HS-5 (cell line): ENCODE measurements at regions not wholly inside any gene's neighbourhood (a gene's known extent, or its start where the extent isn't known, plus 50 kb on each side); places are given as distances from the start of the nearest gene placed in this dataset.
"Not testable (repeated sequence)": the region's sequence is repeated elsewhere in the genome, so short reads cannot be mapped to it uniquely, and the experiment has no call there.

ENCODE experiments used
- DNase-seq: peaks from one replicate; pipeline ENCODE4 v3.0.0-alpha.2; 2012; ENCODE audit warnings: low read depth

- DNase-seq = not testable (repeated sequence)
Observed at GRCh38 chr10:42187501-42188195, 450.7 kb downstream of the ZNF33B start.

GRCh38 chr10:42177793-42178689 lies 460.3 kb downstream of the ZNF33B start:
- not testable (repeated sequence) for DNase-seq

- no peak for DNase-seq
Observed at GRCh38 chr10:42177077-42177792, 461.1 kb downstream of the ZNF33B start.

GRCh38 chr10:42150428-42151061 lies 487.8 kb downstream of the ZNF33B start:
- DNase-seq = no peak

- DNase-seq = no peak
Observed at GRCh38 chr10:42149722-42150427, 488.5 kb downstream of the ZNF33B start.

- no peak for DNase-seq
Observed at GRCh38 chr10:42149027-42149700, 489.2 kb downstream of the ZNF33B start.

- DNase-seq = not testable (repeated sequence)
Observed at GRCh38 chr10:42146165-42146564, 492.2 kb downstream of the ZNF33B start.

GRCh38 chr10:42138023-42138422 lies 500.3 kb downstream of the ZNF33B start:
- not testable (repeated sequence) for DNase-seq

GRCh38 chr10:42113158-42113450 lies 525.3 kb downstream of the ZNF33B start:
- no peak for DNase-seq

- DNase-seq = no peak
Observed at GRCh38 chr10:42112331-42113157, 525.8 kb downstream of the ZNF33B start.

GRCh38 chr10:42111661-42112330 lies 526.6 kb downstream of the ZNF33B start:
- DNase-seq = no peak

GRCh38 chr10:42111076-42111475 lies 527.3 kb downstream of the ZNF33B start:
- no peak for DNase-seq
